ENCODE measurements at regions not wholly inside any gene's neighbourhood (a gene's known extent, or its start where the extent isn't known, plus 50 kb on each side); places are given as distances from the start of the nearest gene placed in this dataset.
A peak's percentile ranks its signal among the peaks of the same experiment; 100 is the strongest.

DNA sequence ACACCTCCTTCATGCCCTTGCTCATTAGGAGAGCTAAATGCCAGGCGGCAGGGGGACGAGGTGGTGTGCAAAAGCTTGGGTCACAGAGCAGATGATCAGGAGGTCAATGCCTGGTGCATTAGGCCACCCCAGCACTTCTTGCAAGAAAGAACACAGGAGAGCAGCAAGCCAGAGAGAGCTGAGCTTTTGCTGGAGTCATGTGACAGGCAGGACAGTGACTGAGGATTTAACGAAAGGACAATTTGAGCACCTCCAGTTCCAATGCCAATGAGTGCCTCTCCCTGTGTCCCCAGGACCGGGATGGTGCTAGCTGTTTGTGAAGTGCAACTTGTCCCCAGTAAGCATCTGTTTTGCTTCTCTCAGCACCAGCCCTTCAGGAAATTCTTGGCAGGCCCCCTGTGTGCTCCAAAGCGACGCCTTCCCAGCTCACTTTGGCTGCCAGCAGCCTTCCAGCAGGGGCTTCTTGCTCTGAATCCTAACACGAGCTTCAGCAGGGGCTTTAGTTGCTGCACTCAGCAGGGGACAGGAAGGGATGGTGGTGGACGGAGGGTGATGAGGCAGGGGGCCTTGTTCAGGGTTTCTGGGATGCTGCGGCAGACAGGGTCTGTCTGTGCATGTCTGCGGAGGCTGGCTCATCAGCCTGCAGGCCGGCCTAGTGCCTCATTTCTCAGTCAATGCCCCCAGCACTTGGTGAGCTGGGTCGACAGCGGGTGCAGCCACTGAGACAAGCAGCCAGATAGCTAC is 368.1 kb downstream of the RPS24 start:
- peaks cover 4% of the 10 kb centered on the region for H3K4me1 ChIP-seq (ENCODE audit: control insufficient read depth, low read depth, low read length)
- H2BK5ac ChIP-seq (ENCODE audit: low read length): no peak overlapping the region
- H3K27ac ChIP-seq (ENCODE audit: low read depth, low read length): peak overlapping the region; percentile 9
- no CpG with 5 or more reads among the region's 13 CpGs for WGBS (ENCODE audit: extremely low coverage, insufficient coverage, low lambda C conversion rate)
- H2AK5ac ChIP-seq (ENCODE audit: low read length): no peak overlapping the region
- no peaks in the 10 kb centered on the region for H3K79me1 ChIP-seq (ENCODE audit: low read length)
- H3K27me3 ChIP-seq (ENCODE audit: insufficient read depth, low read length, poor library complexity): no peaks in the 10 kb centered on the region
- H2BK15ac ChIP-seq (replicated peaks; ENCODE audit: low read depth): no peak overlapping the region
- DNase-seq: peak; percentile 82
- H3K79me2 ChIP-seq (ENCODE audit: control insufficient read depth, insufficient read depth, low read length): no peaks in the 10 kb centered on the region
- no peak overlapping the region for H3K23ac ChIP-seq (ENCODE audit: low read length)
- H3K4me3 ChIP-seq (ENCODE audit: low read length): no peak overlapping the region
- no peak overlapping the region for H3K4me2 ChIP-seq (ENCODE audit: low read length)
- no peaks in the 10 kb centered on the region for H3K36me3 ChIP-seq (ENCODE audit: control insufficient read depth, insufficient read depth, low read length)
- no peak overlapping the region for H4K8ac ChIP-seq (ENCODE audit: low read depth, low read length)
- H3K18ac ChIP-seq (ENCODE audit: low read length): no peak overlapping the region
- peak overlapping the region; percentile 26 for H3K56ac ChIP-seq (ENCODE audit: low read length)
- no peak overlapping the region for H2BK120ac ChIP-seq (ENCODE audit: low read depth, low read length)
- no peak overlapping the region for H3K4ac ChIP-seq (ENCODE audit: low read depth, low read length)
- H3K9ac ChIP-seq (ENCODE audit: low read length): no peak overlapping the region
- H4K5ac ChIP-seq (ENCODE audit: low read length): no peak overlapping the region

DNA sequence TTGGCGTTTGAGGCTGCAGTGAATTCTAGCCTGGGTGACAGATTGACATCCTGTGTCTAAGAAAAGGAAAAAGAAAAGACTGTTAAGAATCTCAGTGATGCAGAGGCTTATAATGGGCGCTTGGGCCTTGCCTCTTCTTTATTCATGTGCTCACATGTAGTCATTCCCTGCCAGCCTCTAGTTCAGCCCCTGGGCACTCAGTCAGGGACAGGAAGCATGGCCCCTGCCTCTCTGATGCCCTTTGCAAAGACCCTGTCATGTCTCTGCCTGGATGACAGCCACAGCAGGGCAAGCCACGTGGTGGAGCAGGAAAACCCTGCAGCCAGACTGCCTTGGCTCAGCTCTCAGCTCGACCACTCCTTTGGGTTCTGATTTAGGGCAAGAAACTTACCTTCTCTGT is 368.9 kb downstream of the RPS24 start:
- no peak for DNase-seq
- no peaks in the 10 kb centered on the region for H3K27me3 ChIP-seq (ENCODE audit: insufficient read depth, low read length, poor library complexity)
- no peak overlapping the region for H3K4ac ChIP-seq (ENCODE audit: low read depth, low read length)
- no peak overlapping the region for H3K4me3 ChIP-seq (ENCODE audit: low read length)
- WGBS (ENCODE audit: extremely low coverage, insufficient coverage, low lambda C conversion rate): no CpG with 5 or more reads among the region's 4 CpGs
- H3K23ac ChIP-seq (ENCODE audit: low read length): no peak overlapping the region
- H3K9ac ChIP-seq (ENCODE audit: low read length): no peak overlapping the region
- H3K79me1 ChIP-seq (ENCODE audit: low read length): no peaks in the 10 kb centered on the region
- H3K79me2 ChIP-seq (ENCODE audit: control insufficient read depth, insufficient read depth, low read length): no peaks in the 10 kb centered on the region
- no peak overlapping the region for H3K4me2 ChIP-seq (ENCODE audit: low read length)
- no peaks in the 10 kb centered on the region for H3K36me3 ChIP-seq (ENCODE audit: control insufficient read depth, insufficient read depth, low read length)
- no peak overlapping the region for H2BK120ac ChIP-seq (ENCODE audit: low read depth, low read length)
- H3K4me1 ChIP-seq (ENCODE audit: control insufficient read depth, low read depth, low read length): peaks cover 7% of the 10 kb centered on the region
- H4K8ac ChIP-seq (ENCODE audit: low read depth, low read length): no peak overlapping the region
- no peak overlapping the region for H4K5ac ChIP-seq (ENCODE audit: low read length)
- H3K27ac ChIP-seq (ENCODE audit: low read depth, low read length): no peak overlapping the region
- no peak overlapping the region for H3K56ac ChIP-seq (ENCODE audit: low read length)
- H3K18ac ChIP-seq (ENCODE audit: low read length): no peak overlapping the region
- no peak overlapping the region for H2BK15ac ChIP-seq (replicated peaks; ENCODE audit: low read depth)
- no peak overlapping the region for H2AK5ac ChIP-seq (ENCODE audit: low read length)
- H2BK5ac ChIP-seq (ENCODE audit: low read length): no peak overlapping the region

DNA sequence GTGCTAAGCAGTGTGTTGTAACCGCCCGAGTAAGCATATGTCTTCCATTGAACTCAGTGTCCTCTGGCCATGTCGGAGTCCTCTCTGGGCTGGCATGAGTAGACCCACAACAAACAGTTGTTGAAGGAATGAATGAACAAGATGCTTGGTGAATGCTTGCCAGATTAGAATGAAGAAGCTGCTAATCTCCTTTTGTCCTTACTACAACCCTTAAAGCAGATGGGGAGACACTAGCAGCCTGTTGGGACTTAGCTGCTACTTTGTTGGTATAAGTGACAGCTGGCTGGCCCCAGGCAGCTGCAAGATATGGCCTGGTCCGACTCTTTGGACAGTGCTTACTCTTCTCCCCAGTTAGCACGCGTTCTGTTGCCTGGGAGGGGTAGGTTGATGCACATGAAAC is 370.1 kb downstream of the RPS24 start:
- no peaks in the 10 kb centered on the region for H3K36me3 ChIP-seq (ENCODE audit: control insufficient read depth, insufficient read depth, low read length)
- H3K23ac ChIP-seq (ENCODE audit: low read length): no peak overlapping the region
- no peak overlapping the region for H3K18ac ChIP-seq (ENCODE audit: low read length)
- H3K9ac ChIP-seq (ENCODE audit: low read length): no peak overlapping the region
- no peak overlapping the region for H3K4me3 ChIP-seq (ENCODE audit: low read length)
- DNase-seq: no peak
- no peak overlapping the region for H2BK15ac ChIP-seq (replicated peaks; ENCODE audit: low read depth)
- H3K27me3 ChIP-seq (ENCODE audit: insufficient read depth, low read length, poor library complexity): no peaks in the 10 kb centered on the region
- no peak overlapping the region for H3K4me2 ChIP-seq (ENCODE audit: low read length)
- H2BK120ac ChIP-seq (ENCODE audit: low read depth, low read length): no peak overlapping the region
- H3K4me1 ChIP-seq (ENCODE audit: control insufficient read depth, low read depth, low read length): peaks cover 8% of the 10 kb centered on the region
- H3K79me2 ChIP-seq (ENCODE audit: control insufficient read depth, insufficient read depth, low read length): no peaks in the 10 kb centered on the region
- no CpG with 5 or more reads among the region's 6 CpGs for WGBS (ENCODE audit: extremely low coverage, insufficient coverage, low lambda C conversion rate)
- H3K27ac ChIP-seq (ENCODE audit: low read depth, low read length): no peak overlapping the region
- H2AK5ac ChIP-seq (ENCODE audit: low read length): no peak overlapping the region
- H3K56ac ChIP-seq (ENCODE audit: low read length): no peak overlapping the region
- no peaks in the 10 kb centered on the region for H3K79me1 ChIP-seq (ENCODE audit: low read length)
- H2BK5ac ChIP-seq (ENCODE audit: low read length): no peak overlapping the region
- no peak overlapping the region for H4K5ac ChIP-seq (ENCODE audit: low read length)
- H4K8ac ChIP-seq (ENCODE audit: low read depth, low read length): no peak overlapping the region
- no peak overlapping the region for H3K4ac ChIP-seq (ENCODE audit: low read depth, low read length)

DNA sequence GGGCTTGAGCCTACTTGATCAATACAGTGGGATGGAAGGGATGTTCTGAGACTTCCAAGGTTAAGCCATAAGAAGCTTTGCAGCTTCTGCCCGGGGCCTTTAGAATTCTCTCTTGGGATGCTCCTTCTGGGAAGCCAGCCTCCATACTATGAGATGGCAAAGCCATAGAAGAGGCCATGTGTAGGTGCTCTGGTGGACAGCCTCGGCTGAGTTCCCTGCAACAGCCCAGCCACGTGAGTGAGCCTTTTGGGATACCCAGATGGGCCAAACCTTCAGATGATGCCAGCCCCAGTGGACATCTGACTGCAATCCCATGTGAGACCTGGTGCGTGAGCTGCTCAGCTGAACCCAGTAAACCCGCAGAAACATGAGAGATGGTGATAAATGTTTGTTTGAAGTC is 370.6 kb downstream of the RPS24 start:
- H4K8ac ChIP-seq (ENCODE audit: low read depth, low read length): no peak overlapping the region
- no peak overlapping the region for H3K4me3 ChIP-seq (ENCODE audit: low read length)
- no peak overlapping the region for H2BK5ac ChIP-seq (ENCODE audit: low read length)
- no peak overlapping the region for H3K23ac ChIP-seq (ENCODE audit: low read length)
- H3K18ac ChIP-seq (ENCODE audit: low read length): no peak overlapping the region
- H3K56ac ChIP-seq (ENCODE audit: low read length): no peak overlapping the region
- no peaks in the 10 kb centered on the region for H3K27me3 ChIP-seq (ENCODE audit: insufficient read depth, low read length, poor library complexity)
- H3K36me3 ChIP-seq (ENCODE audit: control insufficient read depth, insufficient read depth, low read length): no peaks in the 10 kb centered on the region
- no peak overlapping the region for H3K27ac ChIP-seq (ENCODE audit: low read depth, low read length)
- no peaks in the 10 kb centered on the region for H3K79me1 ChIP-seq (ENCODE audit: low read length)
- no peak for DNase-seq
- H3K9ac ChIP-seq (ENCODE audit: low read length): no peak overlapping the region
- H3K4me2 ChIP-seq (ENCODE audit: low read length): no peak overlapping the region
- no peak overlapping the region for H4K5ac ChIP-seq (ENCODE audit: low read length)
- peaks cover 8% of the 10 kb centered on the region for H3K4me1 ChIP-seq (ENCODE audit: control insufficient read depth, low read depth, low read length)
- H3K79me2 ChIP-seq (ENCODE audit: control insufficient read depth, insufficient read depth, low read length): no peaks in the 10 kb centered on the region
- H2BK120ac ChIP-seq (ENCODE audit: low read depth, low read length): no peak overlapping the region
- no peak overlapping the region for H3K4ac ChIP-seq (ENCODE audit: low read depth, low read length)
- no peak overlapping the region for H2BK15ac ChIP-seq (replicated peaks; ENCODE audit: low read depth)
- no CpG with 5 or more reads among the region's 5 CpGs for WGBS (ENCODE audit: extremely low coverage, insufficient coverage, low lambda C conversion rate)
- H2AK5ac ChIP-seq (ENCODE audit: low read length): no peak overlapping the region

DNA sequence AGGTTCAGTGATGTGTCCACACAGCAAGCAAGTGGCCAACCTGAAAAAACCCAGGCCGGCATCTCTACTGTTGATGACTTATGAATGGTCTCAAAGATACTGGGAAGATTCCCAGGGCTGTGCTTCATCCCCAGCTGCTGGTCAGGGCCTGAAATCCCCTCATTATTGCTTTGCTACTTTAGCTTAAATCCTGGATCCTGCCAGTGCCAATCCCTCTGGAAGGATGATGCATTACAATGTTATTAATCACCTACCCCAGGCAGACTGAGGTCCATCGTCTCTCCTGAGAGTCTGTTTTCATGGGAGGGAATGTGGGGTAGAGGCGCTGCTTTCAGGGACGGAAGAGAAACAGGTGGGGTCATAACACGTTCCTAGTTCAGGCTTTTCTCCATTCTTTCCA is 371.6 kb downstream of the RPS24 start:
- Histone ChIP-seq H3K36me3 (ENCODE audit: control insufficient read depth, insufficient read depth, low read length) (no peaks in the 10 kb centered on the region), H3K23ac (ENCODE audit: low read length) (no peak overlapping the region), H3K56ac (ENCODE audit: low read length) (no peak overlapping the region), H3K18ac (ENCODE audit: low read length) (no peak overlapping the region), H3K79me1 (ENCODE audit: low read length) (no peaks in the 10 kb centered on the region), H3K79me2 (ENCODE audit: control insufficient read depth, insufficient read depth, low read length) (no peaks in the 10 kb centered on the region), H2BK5ac (ENCODE audit: low read length) (no peak overlapping the region), H3K27me3 (ENCODE audit: insufficient read depth, low read length, poor library complexity) (no peaks in the 10 kb centered on the region), H3K4me3 (ENCODE audit: low read length) (no peak overlapping the region), H2BK15ac (replicated peaks; ENCODE audit: low read depth) (no peak overlapping the region), H4K8ac (ENCODE audit: low read depth, low read length) (no peak overlapping the region), H3K4me2 (ENCODE audit: low read length) (no peak overlapping the region), H3K9ac (ENCODE audit: low read length) (no peak overlapping the region), H4K5ac (ENCODE audit: low read length) (no peak overlapping the region), H2BK120ac (ENCODE audit: low read depth, low read length) (no peak overlapping the region), H3K27ac (ENCODE audit: low read depth, low read length) (no peak overlapping the region), H3K4ac (ENCODE audit: low read depth, low read length) (no peak overlapping the region), H2AK5ac (ENCODE audit: low read length) (no peak overlapping the region), H3K4me1 (ENCODE audit: control insufficient read depth, low read depth, low read length) (peaks cover 8% of the 10 kb centered on the region)
- no CpG with 5 or more reads among the region's 5 CpGs for WGBS (ENCODE audit: extremely low coverage, insufficient coverage, low lambda C conversion rate)
- DNase-seq: no peak

DNA sequence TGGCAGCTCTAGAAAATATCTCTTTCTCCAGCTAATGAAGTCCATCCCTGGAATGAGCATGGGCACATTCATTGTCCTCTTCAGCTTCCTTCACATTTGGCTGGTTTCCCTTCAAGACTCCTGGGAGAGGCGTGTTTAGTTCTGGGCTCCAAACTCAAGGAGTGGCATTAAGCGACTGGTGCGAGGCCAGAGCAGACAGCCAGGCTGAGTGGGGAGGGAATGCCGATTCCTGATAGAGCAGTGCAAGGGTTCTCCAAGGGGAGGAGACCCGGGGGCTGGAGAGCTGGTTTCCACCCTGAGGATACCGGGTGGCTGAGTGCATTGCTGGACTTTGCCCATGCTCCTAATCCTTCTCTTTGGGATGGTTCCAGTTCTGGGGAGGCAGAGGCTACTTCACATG is 372.1 kb downstream of the RPS24 start:
- no CpG with 5 or more reads among the region's 6 CpGs for WGBS (ENCODE audit: extremely low coverage, insufficient coverage, low lambda C conversion rate)
- Histone ChIP-seq H3K79me2 (ENCODE audit: control insufficient read depth, insufficient read depth, low read length) (no peaks in the 10 kb centered on the region), H3K23ac (ENCODE audit: low read length) (no peak overlapping the region), H2BK120ac (ENCODE audit: low read depth, low read length) (no peak overlapping the region), H3K9ac (ENCODE audit: low read length) (no peak overlapping the region), H3K4me3 (ENCODE audit: low read length) (no peak overlapping the region), H3K79me1 (ENCODE audit: low read length) (no peaks in the 10 kb centered on the region), H4K5ac (ENCODE audit: low read length) (no peak overlapping the region), H3K4ac (ENCODE audit: low read depth, low read length) (no peak overlapping the region), H3K18ac (ENCODE audit: low read length) (no peak overlapping the region), H2AK5ac (ENCODE audit: low read length) (no peak overlapping the region), H4K8ac (ENCODE audit: low read depth, low read length) (no peak overlapping the region), H3K36me3 (ENCODE audit: control insufficient read depth, insufficient read depth, low read length) (no peaks in the 10 kb centered on the region), H2BK15ac (replicated peaks; ENCODE audit: low read depth) (no peak overlapping the region), H2BK5ac (ENCODE audit: low read length) (no peak overlapping the region), H3K4me1 (ENCODE audit: control insufficient read depth, low read depth, low read length) (peaks cover 8% of the 10 kb centered on the region), H3K56ac (ENCODE audit: low read length) (no peak overlapping the region), H3K27me3 (ENCODE audit: insufficient read depth, low read length, poor library complexity) (no peaks in the 10 kb centered on the region), H3K27ac (ENCODE audit: low read depth, low read length) (no peak overlapping the region), H3K4me2 (ENCODE audit: low read length) (no peak overlapping the region)
- DNase-seq: no peak

Data from mesendoderm (in vitro differentiated cells).